Stomach (tissue), 8 donors: ENCODE measurements at regions not wholly inside any gene's neighbourhood (a gene's known extent, or its start where the extent isn't known, plus 50 kb on each side); places are given as distances from the start of the nearest gene placed in this dataset.
A peak's percentile ranks its signal among the peaks of the same experiment; 100 is the strongest.

Experiments used
- DNase-seq, 2 donors: peaks; one replicate each; pipeline versions ENCODE4 v3.0.0 to v3.0.0-alpha.2; 2013 to 2019
- H3K27ac ChIP-seq, 5 donors: fragments of 200-600 bp in 4 of 5; sonication (generic) in 4 of 5; one replicate each; pipeline ENCODE4 v1.5.1; 2013 to 2019; ENCODE audit warnings: mild to moderate bottlenecking in 1 of 5, moderate library complexity in 1 of 5
- H3K27me3 ChIP-seq, 3 donors: fragments of 200-600 bp; sonication (generic); one replicate each; pipeline ENCODE4 v1.5.1; 2017 to 2019; ENCODE audit warnings: mixed run types in 1 of 3
- H3K36me3 ChIP-seq, 4 donors: fragments of 200-600 bp; sonication (generic); 1 replicate in 3 of 4; 2 replicates in 1 of 4; pipeline ENCODE4 v1.5.1; 2016 to 2019
- H3K4me1 ChIP-seq, 4 donors: fragments of 200-600 bp; sonication (generic); one replicate each; pipeline ENCODE4 v1.5.1; 2016 to 2019
- H3K4me3 ChIP-seq, 4 donors: fragments of 200-600 bp; sonication (generic) in 3 of 4; one replicate each; pipeline ENCODE4 v1.5.1; 2016 to 2019; ENCODE audit warnings: mild to moderate bottlenecking in 1 of 4
- H3K9me3 ChIP-seq, 4 donors: fragments of 200-600 bp; sonication (generic); one replicate each; pipeline ENCODE4 v1.5.1; 2016 to 2019
- CTCF ChIP-seq, 7 experiments: fragments of 450-650 bp in 4 of 7; fragments of 200-600 bp in 3 of 7; sonication (generic) in 3 of 7; IDR thresholded peaks; one replicate each; pipeline ENCODE4 v1.5.1; 2016 to 2019; ENCODE audit warnings: antibody characterized with exemption in 7 of 7, control low read depth in 2 of 7, mild to moderate bottlenecking in 1 of 7
- EP300 ChIP-seq: sonication (generic); formaldehyde crosslinking; IDR thresholded peaks from one replicate; pipeline ENCODE4 v1.6.1; 2017; ENCODE audit warnings: antibody characterized with exemption
- POLR2A ChIP-seq, 4 donors: fragments of 450-650 bp; IDR thresholded peaks; one replicate each; pipeline ENCODE4 v1.6.1; 2016; ENCODE audit warnings: antibody characterized with exemption in 4 of 4, control low read depth in 2 of 4, mild to moderate bottlenecking in 1 of 4, moderate library complexity in 1 of 4
- POLR2AphosphoS5 ChIP-seq, 3 donors: sonication (generic); formaldehyde crosslinking; IDR thresholded peaks; one replicate each; pipeline ENCODE4 v1.6.1; 2016; ENCODE audit warnings: antibody characterized with exemption in 3 of 3
- WGBS, 5 donors: extraction: QIAGEN DNeasy Blood & Tissue Kit in 3 of 5; methylation state at CpG; one replicate each; pipeline versions ENCODE4 v1.1.5 to v1.1.7; 2013 to 2018; 5-methylcytosine and 5-hydroxymethylcytosine counted together
- intact Hi-C: fragments of 100-400 bp; cut with DNase I; formaldehyde crosslinking; loops from one replicate; pipeline ENCODE4 v1.15.1; 2023; ENCODE audit warnings: low total_unique reads
- donor health status: healthy with polysubstance abuse.
- donor health status: Bipolar disorder and iron deficiency.
- donor health status: healthy.

- Histone ChIP-seq H3K4me1 (no peaks in the 10 kb centered on the region), H3K27me3 (no peaks in the 10 kb centered on the region), H3K9me3 (peaks cover 0 to 4% (median under 1%) of the 10 kb centered on the region in 4 donors), H3K36me3 (no peaks in the 10 kb centered on the region), H3K4me3 (no peak overlapping the region), H3K27ac (no peak overlapping the region)
- intact Hi-C loops, result no loop called here
- DNase-seq, result no peak
- no peak for TF ChIP-seq CTCF (IDR thresholded peaks at IDR 0.05)
- TF ChIP-seq POLR2A (IDR thresholded peaks at IDR 0.05), result no peak
- TF ChIP-seq POLR2AphosphoS5 (IDR thresholded peaks at IDR 0.05), result no peak
- TF ChIP-seq EP300, result no peak
These were observed 567.9 kb downstream of the CDH9 start for GRCh38 chr5:26470439-26470838.

- Histone ChIP-seq H3K4me1 (no peaks in the 10 kb centered on the region), H3K4me3 (no peak overlapping the region), H3K27me3 (no peaks in the 10 kb centered on the region), H3K9me3 (peaks cover 0 to 1% (median 0%) of the 10 kb centered on the region in 4 donors), H3K27ac (no peak overlapping the region), H3K36me3 (no peaks in the 10 kb centered on the region)
- no peak for DNase-seq
- intact Hi-C loops, result no loop called here
- TF ChIP-seq CTCF (IDR thresholded peaks at IDR 0.05), result no peak
- TF ChIP-seq POLR2AphosphoS5 (IDR thresholded peaks at IDR 0.05), result no peak
- TF ChIP-seq POLR2A (IDR thresholded peaks at IDR 0.05), result no peak
- no peak for TF ChIP-seq EP300
- WGBS, 5 donors, result 59 to 84% (median 66%) methylated on average over 1 of the region's 1 CpG
These were observed 599.3 kb downstream of the CDH9 start for GRCh38 chr5:26439121-26439520.

- TF ChIP-seq EP300, result no peak
- no peak for TF ChIP-seq POLR2AphosphoS5 (IDR thresholded peaks at IDR 0.05)
- no peak for TF ChIP-seq POLR2A (IDR thresholded peaks at IDR 0.05)
- no peak for TF ChIP-seq CTCF (IDR thresholded peaks at IDR 0.05)
- 63 to 76% (median 65%) methylated on average over 3 of the region's 3 CpGs for WGBS, 5 donors
- Histone ChIP-seq H3K9me3 (peaks cover 0 to 20% (median 0%) of the 10 kb centered on the region in 4 donors), H3K4me3 (no peak overlapping the region), H3K4me1 (no peaks in the 10 kb centered on the region), H3K36me3 (no peaks in the 10 kb centered on the region), H3K27me3 (no peaks in the 10 kb centered on the region), H3K27ac (no peak overlapping the region)
- intact Hi-C loops, result no loop called here
- no peak for DNase-seq
These were observed 603.7 kb downstream of the CDH9 start for GRCh38 chr5:26434688-26435087.

- no peaks in the 10 kb centered on the region for H3K27me3 ChIP-seq
- H3K4me3 ChIP-seq, result no peak overlapping the region
- H3K36me3 ChIP-seq, result no peaks in the 10 kb centered on the region
- peak in 1 of 2 donors; percentile 33 for DNase-seq
- H3K27ac ChIP-seq, result no peak overlapping the region
- no peak for TF ChIP-seq POLR2AphosphoS5 (IDR thresholded peaks at IDR 0.05)
- no peak for TF ChIP-seq CTCF (IDR thresholded peaks at IDR 0.05)
- no peak for TF ChIP-seq POLR2A (IDR thresholded peaks at IDR 0.05)
- intact Hi-C loops, result no loop called here
- peaks cover 0 to 20% (median under 1%) of the 10 kb centered on the region in 4 donors for H3K9me3 ChIP-seq
- H3K4me1 ChIP-seq, result no peaks in the 10 kb centered on the region
These were observed 606.0 kb downstream of the CDH9 start for GRCh38 chr5:26432386-26432785.
